ENCODE measurements at regions not wholly inside any gene's neighbourhood (a gene's known extent, or its start where the extent isn't known, plus 50 kb on each side); places are given as distances from the start of the nearest gene placed in this dataset.

GRCh38 chr20:11832851-11833250 lies 84.8 kb upstream of the BTBD3 start:
- TF ChIP-seq POLR2A (IDR thresholded peaks at IDR 0.05; ENCODE audit: low read length) (no peak), GATA1 (IDR thresholded peaks at IDR 0.05; ENCODE audit: low read depth, low read length) (no peak)
